CD4-positive, alpha-beta T cell treated with Interleukin-6 for 4 hours (primary cell): ENCODE measurements at regions not wholly inside any gene's neighbourhood (a gene's known extent, or its start where the extent isn't known, plus 50 kb on each side); places are given as distances from the start of the nearest gene placed in this dataset.
"Not testable (repeated sequence)": the region's sequence is repeated elsewhere in the genome, so short reads cannot be mapped to it uniquely, and the experiment has no call there.

Experiments
- DNase-seq: peaks from one replicate; pipeline ENCODE4 v3.0.0-alpha.2; 2020; ENCODE audit warnings: mixed read lengths

GRCh38 chr7:42677751-42678699 lies 233.8 kb downstream of the C7orf25 start:
- no peak for DNase-seq

GRCh38 chr7:42674541-42674940 lies 237.3 kb downstream of the C7orf25 start:
- DNase-seq: no peak

GRCh38 chr7:42673951-42674350 lies 237.9 kb downstream of the C7orf25 start:
- DNase-seq: no peak

- DNase-seq: no peak
These were observed 239.4 kb downstream of the C7orf25 start for GRCh38 chr7:42672339-42672999.

GRCh38 chr7:42671627-42672026 lies 240.2 kb downstream of the C7orf25 start:
- no peak for DNase-seq

- no peak for DNase-seq
These were observed 244.9 kb downstream of the C7orf25 start for GRCh38 chr7:42666994-42667393.

- DNase-seq: no peak
These were observed 249.0 kb downstream of the C7orf25 start for GRCh38 chr7:42662862-42663261.

- DNase-seq: no peak
These were observed 250.6 kb downstream of the C7orf25 start for GRCh38 chr7:42661312-42661711.

- no peak for DNase-seq
These were observed 261.2 kb downstream of the C7orf25 start for GRCh38 chr7:42650701-42651100.

- DNase-seq: no peak
These were observed 261.7 kb downstream of the C7orf25 start for GRCh38 chr7:42650171-42650570.

GRCh38 chr7:42645906-42646305 lies 266.0 kb downstream of the C7orf25 start:
- no peak for DNase-seq

- DNase-seq: no peak
These were observed 269.2 kb downstream of the C7orf25 start for GRCh38 chr7:42642699-42643098.

GRCh38 chr7:42639930-42640329 lies 271.9 kb downstream of the C7orf25 start:
- DNase-seq: no peak

GRCh38 chr7:42636380-42636779 lies 275.5 kb downstream of the C7orf25 start:
- not testable (repeated sequence) for DNase-seq

- no peak for DNase-seq
These were observed 283.8 kb downstream of the C7orf25 start for GRCh38 chr7:42628054-42628453.

- DNase-seq: no peak
These were observed 284.2 kb downstream of the C7orf25 start for GRCh38 chr7:42627626-42628025.

- DNase-seq: no peak
These were observed 284.8 kb downstream of the C7orf25 start for GRCh38 chr7:42627101-42627500.

GRCh38 chr7:42625421-42625820 lies 286.4 kb downstream of the C7orf25 start:
- DNase-seq: no peak

GRCh38 chr7:42624471-42624870 lies 287.4 kb downstream of the C7orf25 start:
- DNase-seq: no peak

GRCh38 chr7:42621543-42622219 lies 290.2 kb downstream of the C7orf25 start:
- DNase-seq: no peak

GRCh38 chr7:42618651-42619360 lies 293.1 kb downstream of the C7orf25 start:
- DNase-seq: no peak

GRCh38 chr7:42617806-42618457 lies 293.9 kb downstream of the C7orf25 start:
- no peak for DNase-seq
